Tibial nerve (tissue), 4 donors: ENCODE measurements at regions not wholly inside any gene's neighbourhood (a gene's known extent, or its start where the extent isn't known, plus 50 kb on each side); places are given as distances from the start of the nearest gene placed in this dataset.
A peak's percentile ranks its signal among the peaks of the same experiment; 100 is the strongest.

Source experiments
- DNase-seq, 2 donors: peaks; one replicate each; pipeline ENCODE4 v3.0.0-alpha.2; 2019; ENCODE audit warnings: low spot score in 2 of 2
- H3K27ac ChIP-seq, 4 donors: fragments of 200-600 bp; sonication (generic) in 3 of 4; one replicate each; pipeline ENCODE4 v1.5.1; 2017 to 2019; ENCODE audit warnings: mild to moderate bottlenecking in 1 of 4
- H3K27me3 ChIP-seq, 2 donors: fragments of 200-600 bp; sonication (generic) in 1 of 2; one replicate each; pipeline versions ENCODE4 v1.5.1 to v1.6.0; 2017 to 2019
- H3K36me3 ChIP-seq, 3 donors: fragments of 200-600 bp; sonication (generic); one replicate each; pipeline ENCODE4 v1.5.1; 2018 to 2019
- H3K4me1 ChIP-seq, 4 donors: fragments of 200-600 bp; sonication (generic) in 3 of 4; one replicate each; pipeline ENCODE4 v1.5.1; 2017 to 2019
- H3K4me3 ChIP-seq, 4 donors: fragments of 200-600 bp; sonication (generic) in 3 of 4; one replicate each; pipeline ENCODE4 v1.5.1; 2017 to 2019; ENCODE audit warnings: mild to moderate bottlenecking in 1 of 4, moderate library complexity in 1 of 4
- H3K9me3 ChIP-seq, 4 donors: fragments of 200-600 bp; sonication (generic) in 3 of 4; one replicate each; pipeline ENCODE4 v1.5.1; 2017 to 2019
- EP300 ChIP-seq, 2 donors: sonication (generic); formaldehyde crosslinking; IDR thresholded peaks; one replicate each; pipeline ENCODE4 v1.6.1; 2017; ENCODE audit warnings: antibody characterized with exemption in 2 of 2, mild to moderate bottlenecking in 1 of 2
- POLR2A ChIP-seq, 2 donors: fragments of 450-650 bp; IDR thresholded peaks; one replicate each; pipeline ENCODE4 v1.6.1; 2017; ENCODE audit warnings: antibody characterized with exemption in 2 of 2, mild to moderate bottlenecking in 2 of 2, moderate library complexity in 2 of 2
- WGBS, 2 donors: methylation state at CpG; one replicate each; pipeline ENCODE4 v1.1.5; 2018; 5-methylcytosine and 5-hydroxymethylcytosine counted together
- TF ChIP-seq, protein P1 (sequence below), 5 experiments: fragments of 200-600 bp in 3 of 5; fragments of 450-650 bp in 2 of 5; sonication (generic) in 3 of 5; IDR thresholded peaks; one replicate each; pipeline ENCODE4 v1.5.1; 2016 to 2019; ENCODE audit warnings: antibody characterized with exemption in 5 of 5, mild to moderate bottlenecking in 3 of 5, moderate library complexity in 2 of 5

GRCh38 chr13:21894091-21894490 is 223.2 kb downstream of the FGF9 start:
- Histone ChIP-seq H3K4me1 (no peaks in the 10 kb centered on the region), H3K27ac (peak overlapping the region in 2 of 4 donors; percentile 37 to 38), H3K4me3 (no peak overlapping the region), H3K36me3 (no peaks in the 10 kb centered on the region), H3K27me3 (no peaks in the 10 kb centered on the region), H3K9me3 (no peaks in the 10 kb centered on the region)
- TF ChIP-seq EP300 (IDR thresholded peaks at IDR 0.05) = no peak
- TF ChIP-seq, protein P1, sequence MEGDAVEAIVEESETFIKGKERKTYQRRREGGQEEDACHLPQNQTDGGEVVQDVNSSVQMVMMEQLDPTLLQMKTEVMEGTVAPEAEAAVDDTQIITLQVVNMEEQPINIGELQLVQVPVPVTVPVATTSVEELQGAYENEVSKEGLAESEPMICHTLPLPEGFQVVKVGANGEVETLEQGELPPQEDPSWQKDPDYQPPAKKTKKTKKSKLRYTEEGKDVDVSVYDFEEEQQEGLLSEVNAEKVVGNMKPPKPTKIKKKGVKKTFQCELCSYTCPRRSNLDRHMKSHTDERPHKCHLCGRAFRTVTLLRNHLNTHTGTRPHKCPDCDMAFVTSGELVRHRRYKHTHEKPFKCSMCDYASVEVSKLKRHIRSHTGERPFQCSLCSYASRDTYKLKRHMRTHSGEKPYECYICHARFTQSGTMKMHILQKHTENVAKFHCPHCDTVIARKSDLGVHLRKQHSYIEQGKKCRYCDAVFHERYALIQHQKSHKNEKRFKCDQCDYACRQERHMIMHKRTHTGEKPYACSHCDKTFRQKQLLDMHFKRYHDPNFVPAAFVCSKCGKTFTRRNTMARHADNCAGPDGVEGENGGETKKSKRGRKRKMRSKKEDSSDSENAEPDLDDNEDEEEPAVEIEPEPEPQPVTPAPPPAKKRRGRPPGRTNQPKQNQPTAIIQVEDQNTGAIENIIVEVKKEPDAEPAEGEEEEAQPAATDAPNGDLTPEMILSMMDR (IDR thresholded peaks at IDR 0.05) = no peak
- no peak for TF ChIP-seq POLR2A (IDR thresholded peaks at IDR 0.05)
- WGBS, 2 donors = 83 to 87% methylated on average over 10 of the region's 10 CpGs
- DNase-seq = no peak

DNA sequence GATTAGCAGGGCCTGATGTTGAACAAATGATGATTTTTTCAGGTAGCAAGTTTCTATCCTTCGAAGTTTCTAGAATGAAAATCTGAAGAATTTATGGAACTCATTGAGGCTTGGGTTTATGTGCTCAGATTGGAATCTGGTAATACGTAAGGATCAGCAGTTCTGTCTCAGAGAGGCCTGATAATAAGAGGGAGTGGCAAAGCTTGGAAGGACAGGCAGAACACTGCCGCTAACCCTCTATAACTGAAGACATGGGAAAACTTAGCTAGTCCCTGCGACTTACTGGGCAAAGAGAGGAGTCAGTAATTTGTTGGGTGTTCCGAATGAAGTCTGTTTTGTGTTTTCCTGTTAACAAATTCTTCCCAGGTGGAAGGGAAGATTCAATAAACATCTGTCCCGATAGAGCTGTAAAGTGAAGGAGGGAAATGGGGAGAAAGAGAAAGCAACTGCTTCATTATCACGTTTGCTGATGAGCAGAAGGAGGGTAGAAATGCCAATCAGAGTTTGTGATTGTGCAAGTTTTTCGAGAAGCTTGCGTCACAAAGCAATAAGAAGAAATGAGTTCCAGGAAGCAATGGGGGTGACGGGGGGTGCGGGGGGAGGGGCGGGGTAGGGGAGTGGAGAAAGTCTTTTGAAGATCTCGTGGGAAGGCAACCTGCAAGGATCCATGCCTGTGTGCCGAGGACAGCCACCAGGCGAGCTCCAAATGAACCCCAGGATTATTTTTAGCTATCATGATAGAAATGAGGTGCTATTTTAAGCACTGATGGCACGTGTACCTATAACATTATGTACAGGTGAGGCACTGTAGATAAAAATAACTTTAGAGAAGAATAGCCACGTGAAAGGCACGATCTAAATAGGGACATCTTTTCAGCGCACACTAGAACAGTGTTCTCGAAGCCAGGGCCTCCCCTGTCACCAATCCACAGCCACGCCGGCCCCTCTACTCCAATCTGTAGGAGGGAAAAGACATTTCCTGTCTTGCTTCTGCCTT is 224.1 kb downstream of the FGF9 start:
- H3K36me3 ChIP-seq = no peaks in the 10 kb centered on the region
- no peak overlapping the region for H3K4me3 ChIP-seq
- no peaks in the 10 kb centered on the region for H3K27me3 ChIP-seq
- no peaks in the 10 kb centered on the region for H3K4me1 ChIP-seq
- no peaks in the 10 kb centered on the region for H3K9me3 ChIP-seq
- DNase-seq = no peak
- TF ChIP-seq EP300 (IDR thresholded peaks at IDR 0.05) = peak in 1 of 2 donors; percentile 8
- TF ChIP-seq POLR2A (IDR thresholded peaks at IDR 0.05) = no peak
- TF ChIP-seq, protein P1 (IDR thresholded peaks at IDR 0.05) = no peak
- 67 to 74% methylated on average over 22 of the region's 22 CpGs for WGBS, 2 donors
- H3K27ac ChIP-seq = peak overlapping the region in 2 of 4 donors; percentile 37 to 38

DNA sequence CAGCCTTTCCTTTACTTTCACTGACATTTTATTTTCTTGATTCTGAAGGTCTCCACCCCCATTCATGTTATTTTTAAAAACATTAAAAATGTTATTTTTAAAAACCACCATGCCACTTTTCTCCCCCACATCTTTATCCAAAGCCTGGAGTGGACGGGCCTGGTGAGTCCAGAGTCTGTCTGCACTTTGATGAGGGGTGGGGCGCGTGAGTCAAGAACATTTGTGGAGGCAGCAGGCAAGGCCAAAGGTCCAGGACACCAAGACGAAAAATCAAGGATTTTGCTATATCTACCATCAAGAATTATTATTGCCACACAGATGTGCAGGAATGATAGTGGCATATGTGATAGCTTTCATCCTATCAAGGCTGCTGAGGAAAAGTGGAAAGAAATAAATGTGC is 224.9 kb downstream of the FGF9 start:
- no peak for DNase-seq

DNA sequence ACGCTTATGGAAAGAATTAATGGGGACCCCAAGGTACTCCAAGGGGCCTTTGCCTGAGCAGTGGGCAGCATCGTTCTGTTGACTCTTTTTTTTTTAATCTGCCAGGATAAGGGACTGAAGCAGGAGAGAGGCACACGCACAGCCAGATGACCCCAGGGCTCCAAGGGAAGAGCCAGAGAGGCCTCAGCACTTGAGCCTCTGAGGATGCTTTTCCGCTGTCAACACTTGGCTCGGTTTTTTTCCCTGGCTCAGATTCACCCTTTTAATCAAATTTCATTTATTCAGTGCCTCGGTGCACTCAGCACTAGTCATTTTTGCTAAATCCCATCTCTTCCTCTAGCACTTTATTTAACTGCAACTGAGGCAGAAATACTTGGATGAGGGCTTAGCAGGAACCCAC is 226.3 kb downstream of the FGF9 start:
- no peak for DNase-seq
- WGBS, 2 donors = 62 to 79% methylated on average over 6 of the region's 6 CpGs

More for the DNA sequence above, 224.9 kb downstream of the FGF9 start:
- Histone ChIP-seq H3K27ac (no peak overlapping the region), H3K9me3 (no peaks in the 10 kb centered on the region), H3K4me3 (no peak overlapping the region), H3K36me3 (no peaks in the 10 kb centered on the region), H3K4me1 (no peaks in the 10 kb centered on the region), H3K27me3 (no peaks in the 10 kb centered on the region)
- no peak for TF ChIP-seq POLR2A (IDR thresholded peaks at IDR 0.05)
- TF ChIP-seq EP300 (IDR thresholded peaks at IDR 0.05) = no peak
- TF ChIP-seq, protein P1 (IDR thresholded peaks at IDR 0.05) = no peak
- 77 to 79% methylated on average over 4 of the region's 4 CpGs for WGBS, 2 donors

More for the DNA sequence above, 226.3 kb downstream of the FGF9 start:
- TF ChIP-seq POLR2A (IDR thresholded peaks at IDR 0.05) (no peak), EP300 (IDR thresholded peaks at IDR 0.05) (no peak)
- TF ChIP-seq, protein P1 (IDR thresholded peaks at IDR 0.05) = no peak
- Histone ChIP-seq H3K36me3 (no peaks in the 10 kb centered on the region), H3K4me3 (no peak overlapping the region), H3K27me3 (no peaks in the 10 kb centered on the region), H3K9me3 (no peaks in the 10 kb centered on the region), H3K27ac (no peak overlapping the region), H3K4me1 (no peaks in the 10 kb centered on the region)
